ENCODE measurements at regions not wholly inside any gene's neighbourhood (a gene's known extent, or its start where the extent isn't known, plus 50 kb on each side); places are given as distances from the start of the nearest gene placed in this dataset.

GRCh38 chr11:130611791-130612251 is 163.4 kb downstream of the ADAMTS15 start:
- no peak for DNase-seq (ENCODE audit: extremely low read depth in 1 of 2, low read depth in 1 of 2)

- DNase-seq (ENCODE audit: extremely low read depth in 1 of 2, low read depth in 1 of 2): no peak
Measured at GRCh38 chr11:130612291-130612851, 163.9 kb downstream of the ADAMTS15 start.

- no peak for DNase-seq (ENCODE audit: extremely low read depth in 1 of 2, low read depth in 1 of 2)
Measured at GRCh38 chr11:130613396-130613795, 165.0 kb downstream of the ADAMTS15 start.

GRCh38 chr11:130614591-130614990 is 166.1 kb downstream of the ADAMTS15 start:
- DNase-seq (ENCODE audit: extremely low read depth in 1 of 2, low read depth in 1 of 2): no peak

GRCh38 chr11:130615561-130615960 is 167.1 kb downstream of the ADAMTS15 start:
- no peak for DNase-seq (ENCODE audit: extremely low read depth in 1 of 2, low read depth in 1 of 2)

- no peak for DNase-seq (ENCODE audit: extremely low read depth in 1 of 2, low read depth in 1 of 2)
Measured at GRCh38 chr11:130616573-130616972, 168.1 kb downstream of the ADAMTS15 start.

- no peak for DNase-seq (ENCODE audit: extremely low read depth in 1 of 2, low read depth in 1 of 2)
Measured at GRCh38 chr11:130617001-130617400, 168.6 kb downstream of the ADAMTS15 start.

- no peak for DNase-seq (ENCODE audit: extremely low read depth in 1 of 2, low read depth in 1 of 2)
Measured at GRCh38 chr11:130620548-130620947, 172.1 kb downstream of the ADAMTS15 start.

- no peak for DNase-seq (ENCODE audit: extremely low read depth in 1 of 2, low read depth in 1 of 2)
Measured at GRCh38 chr11:130622141-130622542, 173.7 kb downstream of the ADAMTS15 start.

GRCh38 chr11:130623670-130624668 is 175.5 kb downstream of the ADAMTS15 start:
- no peak for DNase-seq (ENCODE audit: extremely low read depth in 1 of 2, low read depth in 1 of 2)

- no peak for DNase-seq (ENCODE audit: extremely low read depth in 1 of 2, low read depth in 1 of 2)
Measured at GRCh38 chr11:130624971-130625544, 176.6 kb downstream of the ADAMTS15 start.

GRCh38 chr11:130625578-130626306 is 177.3 kb downstream of the ADAMTS15 start:
- DNase-seq (ENCODE audit: extremely low read depth in 1 of 2, low read depth in 1 of 2): no peak

- no peak for DNase-seq (ENCODE audit: extremely low read depth in 1 of 2, low read depth in 1 of 2)
Measured at GRCh38 chr11:130629039-130629438, 180.6 kb downstream of the ADAMTS15 start.

GRCh38 chr11:130631119-130631518 is 182.7 kb downstream of the ADAMTS15 start:
- DNase-seq (ENCODE audit: extremely low read depth in 1 of 2, low read depth in 1 of 2): peak in 1 of 2 donors; percentile 28

- DNase-seq (ENCODE audit: extremely low read depth in 1 of 2, low read depth in 1 of 2): no peak
Measured at GRCh38 chr11:130633466-130633865, 185.0 kb downstream of the ADAMTS15 start.

GRCh38 chr11:130634186-130634585 is 185.7 kb downstream of the ADAMTS15 start:
- no peak for DNase-seq (ENCODE audit: extremely low read depth in 1 of 2, low read depth in 1 of 2)

- no peak for DNase-seq (ENCODE audit: extremely low read depth in 1 of 2, low read depth in 1 of 2)
Measured at GRCh38 chr11:130634961-130635473, 186.6 kb downstream of the ADAMTS15 start.

- no peak for DNase-seq (ENCODE audit: extremely low read depth in 1 of 2, low read depth in 1 of 2)
Measured at GRCh38 chr11:130635937-130636630, 187.6 kb downstream of the ADAMTS15 start.

- DNase-seq (ENCODE audit: extremely low read depth in 1 of 2, low read depth in 1 of 2): no peak
Measured at GRCh38 chr11:130636722-130637464, 188.4 kb downstream of the ADAMTS15 start.

Measured in stimulated activated CD8-positive, alpha-beta memory T cell treated with anti-CD3 and anti-CD28 coated beads, Interleukin-7, amount 100 ng/mL, for 48 hours (primary cell).